ENCODE measurements at regions not wholly inside any gene's neighbourhood (a gene's known extent, or its start where the extent isn't known, plus 50 kb on each side); places are given as distances from the start of the nearest gene placed in this dataset.
A peak's percentile ranks its signal among the peaks of the same experiment; 100 is the strongest.

- Histone ChIP-seq H3K4me3 (ENCODE audit: low read depth, low read length, poor library complexity, severe bottlenecking) (no peak overlapping the region), H3K9me3 (ENCODE audit: low read length) (no peaks in the 10 kb centered on the region), H3K9ac (ENCODE audit: low read length) (no peak overlapping the region), H3K9me2 (ENCODE audit: low read depth, low read length) (no peaks in the 10 kb centered on the region), H3K36me3 (ENCODE audit: insufficient read depth, low read length) (no peaks in the 10 kb centered on the region), H2AFZ (ENCODE audit: low read length) (no peak overlapping the region), H3K4me2 (ENCODE audit: low read length) (no peak overlapping the region), H3K4me1 (ENCODE audit: insufficient read depth, low read length, severe bottlenecking) (no peaks in the 10 kb centered on the region), H3K27me3 (ENCODE audit: insufficient read depth, low read length) (no peaks in the 10 kb centered on the region), H3K79me2 (ENCODE audit: insufficient read depth, low read length) (no peaks in the 10 kb centered on the region), H4K20me1 (ENCODE audit: insufficient read depth, low read length) (no peaks in the 10 kb centered on the region), H3K27ac (ENCODE audit: low read depth, low read length, poor library complexity, severe bottlenecking) (no peak overlapping the region), H3F3A (ENCODE audit: insufficient read depth, low read length) (no peaks in the 10 kb centered on the region)
- TF ChIP-seq, protein P1, sequence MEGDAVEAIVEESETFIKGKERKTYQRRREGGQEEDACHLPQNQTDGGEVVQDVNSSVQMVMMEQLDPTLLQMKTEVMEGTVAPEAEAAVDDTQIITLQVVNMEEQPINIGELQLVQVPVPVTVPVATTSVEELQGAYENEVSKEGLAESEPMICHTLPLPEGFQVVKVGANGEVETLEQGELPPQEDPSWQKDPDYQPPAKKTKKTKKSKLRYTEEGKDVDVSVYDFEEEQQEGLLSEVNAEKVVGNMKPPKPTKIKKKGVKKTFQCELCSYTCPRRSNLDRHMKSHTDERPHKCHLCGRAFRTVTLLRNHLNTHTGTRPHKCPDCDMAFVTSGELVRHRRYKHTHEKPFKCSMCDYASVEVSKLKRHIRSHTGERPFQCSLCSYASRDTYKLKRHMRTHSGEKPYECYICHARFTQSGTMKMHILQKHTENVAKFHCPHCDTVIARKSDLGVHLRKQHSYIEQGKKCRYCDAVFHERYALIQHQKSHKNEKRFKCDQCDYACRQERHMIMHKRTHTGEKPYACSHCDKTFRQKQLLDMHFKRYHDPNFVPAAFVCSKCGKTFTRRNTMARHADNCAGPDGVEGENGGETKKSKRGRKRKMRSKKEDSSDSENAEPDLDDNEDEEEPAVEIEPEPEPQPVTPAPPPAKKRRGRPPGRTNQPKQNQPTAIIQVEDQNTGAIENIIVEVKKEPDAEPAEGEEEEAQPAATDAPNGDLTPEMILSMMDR (IDR thresholded peaks at IDR 0.05; ENCODE audit: low read length) = no peak
- TF ChIP-seq EZH2 (IDR thresholded peaks at IDR 0.05; ENCODE audit: borderline replicate concordance, low read length) = no peak
These were observed 268.8 kb upstream of the STT3B start for GRCh38 chr3:31263897-31264296.

DNA sequence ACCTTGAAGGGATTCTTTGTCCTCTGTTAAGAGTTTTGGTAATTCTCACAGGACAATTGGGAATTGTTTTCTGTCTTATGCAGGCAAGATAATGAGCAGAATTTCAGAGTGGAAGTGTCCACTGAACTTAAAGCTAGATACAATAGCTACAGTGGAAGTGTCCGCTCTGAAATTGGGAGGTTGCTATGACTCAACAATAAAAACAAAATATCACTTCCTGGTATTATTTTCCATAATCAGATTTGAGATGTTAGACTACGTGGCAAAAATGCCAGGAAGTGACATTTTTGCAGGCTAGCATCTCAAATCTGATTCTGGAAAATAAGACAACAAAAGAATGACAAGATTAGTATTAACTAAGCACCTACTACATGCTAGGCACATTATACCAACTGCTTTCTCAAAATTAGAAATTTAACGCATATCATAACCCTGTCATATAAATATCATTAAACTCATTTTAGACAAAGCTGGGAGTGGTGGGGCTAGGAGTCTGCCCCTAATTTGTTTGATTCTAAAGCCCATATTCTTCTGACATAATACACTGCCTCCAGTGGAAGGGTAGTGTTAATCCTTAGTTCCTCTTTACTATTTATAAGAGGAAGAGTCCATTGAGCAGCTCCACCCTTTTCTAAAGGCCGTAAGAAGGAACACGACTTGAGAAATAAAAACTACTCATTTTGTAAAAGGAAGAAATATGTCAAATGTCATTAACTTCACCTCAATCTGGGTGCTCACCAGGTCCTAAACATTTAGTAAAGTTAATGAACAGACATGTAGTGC is 266.9 kb upstream of the STT3B start:
- no peaks in the 10 kb centered on the region for H3K4me1 ChIP-seq (ENCODE audit: insufficient read depth, low read length, severe bottlenecking)
- no peaks in the 10 kb centered on the region for H4K20me1 ChIP-seq (ENCODE audit: insufficient read depth, low read length)
- TF ChIP-seq, protein P1 (IDR thresholded peaks at IDR 0.05; ENCODE audit: low read length) = peak; percentile 13; the same call in 1 of the 2 replicates
- no peak for TF ChIP-seq EZH2 (IDR thresholded peaks at IDR 0.05; ENCODE audit: borderline replicate concordance, low read length)

DNA sequence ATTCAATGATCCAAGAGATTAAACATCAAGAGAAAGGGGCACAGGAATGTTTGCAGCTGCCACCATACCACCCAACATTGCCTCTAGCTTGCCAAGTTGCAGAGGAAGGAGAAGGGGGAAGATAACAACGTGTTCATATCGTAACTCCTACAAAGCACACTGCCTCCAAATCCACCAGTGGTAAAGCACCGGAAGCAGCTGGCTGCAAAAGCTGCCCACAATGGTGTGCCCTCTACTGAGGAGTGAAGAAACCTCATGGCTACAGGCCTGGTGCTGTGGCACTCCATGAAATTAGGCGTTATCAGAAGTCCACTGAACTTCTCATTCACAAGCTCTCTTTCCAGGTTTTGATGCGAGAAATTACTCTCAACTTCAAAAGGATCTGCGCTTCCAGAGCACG is 263.9 kb upstream of the STT3B start:
- Histone ChIP-seq H3K27me3 (ENCODE audit: insufficient read depth, low read length) (no peaks in the 10 kb centered on the region), H3K9me3 (ENCODE audit: low read length) (no peaks in the 10 kb centered on the region), H3K4me1 (ENCODE audit: insufficient read depth, low read length, severe bottlenecking) (no peaks in the 10 kb centered on the region), H3K27ac (ENCODE audit: low read depth, low read length, poor library complexity, severe bottlenecking) (no peak overlapping the region), H2AFZ (ENCODE audit: low read length) (no peak overlapping the region), H4K20me1 (ENCODE audit: insufficient read depth, low read length) (no peaks in the 10 kb centered on the region), H3F3A (ENCODE audit: insufficient read depth, low read length) (no peaks in the 10 kb centered on the region), H3K4me2 (ENCODE audit: low read length) (no peak overlapping the region), H3K4me3 (ENCODE audit: low read depth, low read length, poor library complexity, severe bottlenecking) (no peak overlapping the region), H3K9ac (ENCODE audit: low read length) (no peak overlapping the region), H3K9me2 (ENCODE audit: low read depth, low read length) (no peaks in the 10 kb centered on the region), H3K36me3 (ENCODE audit: insufficient read depth, low read length) (no peaks in the 10 kb centered on the region), H3K79me2 (ENCODE audit: insufficient read depth, low read length) (no peaks in the 10 kb centered on the region)
- TF ChIP-seq, protein P1 (IDR thresholded peaks at IDR 0.05; ENCODE audit: low read length) = no peak
- TF ChIP-seq EZH2 (IDR thresholded peaks at IDR 0.05; ENCODE audit: borderline replicate concordance, low read length) = no peak

More for the DNA sequence above, 266.9 kb upstream of the STT3B start:
- H3K27me3 ChIP-seq (ENCODE audit: insufficient read depth, low read length) = no peaks in the 10 kb centered on the region
- H3K4me2 ChIP-seq (ENCODE audit: low read length) = no peak overlapping the region
- H3K4me3 ChIP-seq (ENCODE audit: low read depth, low read length, poor library complexity, severe bottlenecking) = no peak overlapping the region
- no peak overlapping the region for H3K27ac ChIP-seq (ENCODE audit: low read depth, low read length, poor library complexity, severe bottlenecking)
- no peaks in the 10 kb centered on the region for H3K79me2 ChIP-seq (ENCODE audit: insufficient read depth, low read length)
- H3K9me3 ChIP-seq (ENCODE audit: low read length) = no peaks in the 10 kb centered on the region
- H3F3A ChIP-seq (ENCODE audit: insufficient read depth, low read length) = no peaks in the 10 kb centered on the region
- no peaks in the 10 kb centered on the region for H3K9me2 ChIP-seq (ENCODE audit: low read depth, low read length)
- no peaks in the 10 kb centered on the region for H3K36me3 ChIP-seq (ENCODE audit: insufficient read depth, low read length)
- H3K9ac ChIP-seq (ENCODE audit: low read length) = no peak overlapping the region
- H2AFZ ChIP-seq (ENCODE audit: low read length) = no peak overlapping the region
